PC-9 (cell line): ENCODE measurements at regions not wholly inside any gene's neighbourhood (a gene's known extent, or its start where the extent isn't known, plus 50 kb on each side); places are given as distances from the start of the nearest gene placed in this dataset.

Experiments
- BruUV-seq: library from RNA; stranded (reverse); fragments of 400-500 nt; replicated peaks from 2 replicates; lab custom pipeline; 2021; lab: Mats Ljungman, UMichigan
- CTCF ChIA-PET: fragments of 300-600 bp; sonication (Branson Sonifier 250); formaldehyde crosslinking; loops from one replicate; lab custom pipeline; 2022; ENCODE audit warnings: antibody characterized with exemption; lab: Charles Lee
- POLR2A ChIA-PET: fragments of 300-600 bp; sonication (Branson Sonifier 250); formaldehyde crosslinking; loops from one replicate; lab custom pipeline; 2022; ENCODE audit warnings: antibody characterized with exemption; ENCODE audit not compliant: unreplicated experiment; lab: Charles Lee
- DNase-seq, 2 experiments: peaks; one replicate each; pipeline versions ENCODE4 v3.0.0 to v3.0.0-alpha.2; 2015 to 2022; ENCODE audit warnings: mixed read lengths in 1 of 2
- H2AFZ ChIP-seq: fragments of 200-600 bp; sonication (generic); 2 replicates; pipeline ENCODE4 v1.8.1; 2017; ENCODE audit warnings: antibody characterized with exemption
- H3F3A ChIP-seq: fragments of 200-600 bp; sonication (generic); 2 replicates; pipeline ENCODE4 v1.8.1; 2017; ENCODE audit warnings: antibody characterized with exemption, mild to moderate bottlenecking, low read depth; ENCODE audit not compliant: insufficient read depth
- H3K27ac ChIP-seq: fragments of 200-600 bp; sonication (generic); 2 replicates; pipeline ENCODE4 v1.6.1; 2016; ENCODE audit warnings: mixed run types
- H3K27me3 ChIP-seq: fragments of 200-600 bp; sonication (generic); 2 replicates; pipeline ENCODE4 v1.6.1; 2016; ENCODE audit warnings: low read depth, mixed run types; ENCODE audit not compliant: insufficient read depth
- H3K36me3 ChIP-seq: fragments of 200-600 bp; sonication (generic); 2 replicates; pipeline ENCODE4 v1.6.1; 2016; ENCODE audit warnings: low read depth, mixed run types
- H3K4me1 ChIP-seq: fragments of 200-600 bp; sonication (generic); replicated peaks from 2 replicates; pipeline ENCODE4 v1.6.1; 2016; ENCODE audit warnings: mixed run types; ENCODE audit not compliant: insufficient read depth
- H3K4me2 ChIP-seq: fragments of 200-600 bp; sonication (generic); 2 replicates; pipeline ENCODE4 v1.6.1; 2017; ENCODE audit warnings: mixed run types
- H3K4me3 ChIP-seq: fragments of 200-600 bp; sonication (generic); 2 replicates; pipeline ENCODE4 v1.6.1; 2016; ENCODE audit warnings: mixed run types
- H3K79me2 ChIP-seq: fragments of 200-600 bp; sonication (generic); 2 replicates; pipeline ENCODE4 v1.6.1; 2017; ENCODE audit warnings: low read depth, mixed run types
- H3K9me2 ChIP-seq: fragments of 200-600 bp; sonication (generic); 2 replicates; pipeline ENCODE4 v1.8.1; 2017; ENCODE audit warnings: mild to moderate bottlenecking; ENCODE audit not compliant: insufficient read depth
- H3K9me3 ChIP-seq: fragments of 200-600 bp; sonication (generic); 2 replicates; pipeline ENCODE4 v1.8.1; 2016; ENCODE audit warnings: low read depth; ENCODE audit not compliant: insufficient read depth
- H4K20me1 ChIP-seq: fragments of 200-600 bp; sonication (generic); 2 replicates; pipeline ENCODE4 v1.8.1; 2017; ENCODE audit not compliant: insufficient read depth
- EZH2 ChIP-seq: fragments of 200-600 bp; sonication (generic); IDR thresholded peaks from 2 replicates; pipeline ENCODE4 v1.8.0; 2017; ENCODE audit warnings: antibody characterized with exemption, low read depth
- intact Hi-C: fragments of 100-400 bp; cut with micrococcal nuclease; formaldehyde crosslinking; loops from one replicate; pipeline ENCODE4 v1.10.0; 2022; ENCODE audit not compliant: unreplicated experiment
- TF ChIP-seq, protein P1 (sequence below): fragments of 200-600 bp; sonication (generic); conservative IDR thresholded peaks from 2 replicates; pipeline ENCODE4 v1.6.1; 2017; ENCODE audit warnings: mixed run types, antibody characterized with exemption, mild to moderate bottlenecking, moderate library complexity

DNA sequence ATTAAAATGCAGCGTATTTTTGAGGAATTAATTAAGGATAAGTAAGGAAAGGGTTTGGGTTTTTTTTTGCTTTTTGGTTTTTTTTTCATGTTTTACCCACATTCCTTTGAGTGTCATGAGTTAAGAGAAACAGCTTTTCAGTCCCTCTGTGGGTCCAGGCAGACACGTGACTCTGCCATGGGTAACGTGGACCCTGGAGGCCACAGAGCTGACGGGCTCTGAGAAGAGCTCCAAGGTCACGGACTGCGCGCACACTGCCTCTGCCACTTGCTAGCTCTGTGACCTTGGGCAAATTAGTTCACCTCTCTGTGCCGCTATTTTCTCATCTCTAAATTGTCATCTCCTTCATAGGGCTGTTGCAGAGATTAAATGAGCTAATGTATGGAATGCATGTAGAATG, 588.2 kb upstream of the CDH11 start:
- TF ChIP-seq EZH2 = no peak
- TF ChIP-seq, protein P1, sequence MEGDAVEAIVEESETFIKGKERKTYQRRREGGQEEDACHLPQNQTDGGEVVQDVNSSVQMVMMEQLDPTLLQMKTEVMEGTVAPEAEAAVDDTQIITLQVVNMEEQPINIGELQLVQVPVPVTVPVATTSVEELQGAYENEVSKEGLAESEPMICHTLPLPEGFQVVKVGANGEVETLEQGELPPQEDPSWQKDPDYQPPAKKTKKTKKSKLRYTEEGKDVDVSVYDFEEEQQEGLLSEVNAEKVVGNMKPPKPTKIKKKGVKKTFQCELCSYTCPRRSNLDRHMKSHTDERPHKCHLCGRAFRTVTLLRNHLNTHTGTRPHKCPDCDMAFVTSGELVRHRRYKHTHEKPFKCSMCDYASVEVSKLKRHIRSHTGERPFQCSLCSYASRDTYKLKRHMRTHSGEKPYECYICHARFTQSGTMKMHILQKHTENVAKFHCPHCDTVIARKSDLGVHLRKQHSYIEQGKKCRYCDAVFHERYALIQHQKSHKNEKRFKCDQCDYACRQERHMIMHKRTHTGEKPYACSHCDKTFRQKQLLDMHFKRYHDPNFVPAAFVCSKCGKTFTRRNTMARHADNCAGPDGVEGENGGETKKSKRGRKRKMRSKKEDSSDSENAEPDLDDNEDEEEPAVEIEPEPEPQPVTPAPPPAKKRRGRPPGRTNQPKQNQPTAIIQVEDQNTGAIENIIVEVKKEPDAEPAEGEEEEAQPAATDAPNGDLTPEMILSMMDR = no peak
- no TSS peak for BruUV-seq
- Histone ChIP-seq H3K9me3 (no peaks in the 10 kb centered on the region), H3F3A (no peaks in the 10 kb centered on the region), H3K4me3 (no peak overlapping the region), H3K27ac (no peak overlapping the region), H3K36me3 (no peaks in the 10 kb centered on the region), H4K20me1 (no peaks in the 10 kb centered on the region), H3K79me2 (no peaks in the 10 kb centered on the region), H3K4me1 (no peaks in the 10 kb centered on the region), H3K27me3 (peaks cover 31% of the 10 kb centered on the region), H2AFZ (no peak overlapping the region), H3K4me2 (no peak overlapping the region), H3K9me2 (no peaks in the 10 kb centered on the region)
- intact Hi-C loops = no loop called here
- ChIA-PET CTCF (no interaction called here), POLR2A (no interaction called here)
- DNase-seq = no peak

DNA sequence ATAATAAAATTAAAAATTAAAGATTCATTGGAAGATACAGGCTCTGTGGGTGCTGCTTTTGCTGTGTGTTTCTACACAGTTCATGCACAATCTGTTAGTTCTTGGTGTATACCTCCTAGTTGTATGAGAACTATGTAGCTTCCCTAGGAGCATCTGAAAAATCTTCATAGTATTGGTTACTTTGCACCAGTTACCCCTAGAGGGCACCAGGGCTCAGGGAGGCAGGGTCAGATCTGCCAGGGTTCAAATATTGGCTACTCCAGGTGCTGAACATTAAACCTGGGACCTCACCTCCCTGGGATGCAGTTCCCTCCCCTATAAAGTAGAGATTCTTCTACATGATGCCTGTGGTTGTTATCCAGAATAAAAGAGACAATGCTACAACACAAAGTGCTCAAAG, 583.0 kb upstream of the CDH11 start:
- Histone ChIP-seq H3K79me2 (no peaks in the 10 kb centered on the region), H4K20me1 (no peaks in the 10 kb centered on the region), H3K4me3 (no peak overlapping the region), H3K9me2 (no peaks in the 10 kb centered on the region), H3F3A (no peaks in the 10 kb centered on the region), H3K9me3 (no peaks in the 10 kb centered on the region), H2AFZ (no peak overlapping the region), H3K36me3 (no peaks in the 10 kb centered on the region), H3K4me1 (no peaks in the 10 kb centered on the region), H3K27me3 (peaks cover 22% of the 10 kb centered on the region), H3K4me2 (no peak overlapping the region), H3K27ac (no peak overlapping the region)
- CTCF ChIA-PET = no interaction called here
- no peak for TF ChIP-seq EZH2
- TF ChIP-seq, protein P1 = no peak
- DNase-seq = no peak
- BruUV-seq = no TSS peak
- POLR2A ChIA-PET = no interaction called here
- intact Hi-C loops = no loop called here

DNA sequence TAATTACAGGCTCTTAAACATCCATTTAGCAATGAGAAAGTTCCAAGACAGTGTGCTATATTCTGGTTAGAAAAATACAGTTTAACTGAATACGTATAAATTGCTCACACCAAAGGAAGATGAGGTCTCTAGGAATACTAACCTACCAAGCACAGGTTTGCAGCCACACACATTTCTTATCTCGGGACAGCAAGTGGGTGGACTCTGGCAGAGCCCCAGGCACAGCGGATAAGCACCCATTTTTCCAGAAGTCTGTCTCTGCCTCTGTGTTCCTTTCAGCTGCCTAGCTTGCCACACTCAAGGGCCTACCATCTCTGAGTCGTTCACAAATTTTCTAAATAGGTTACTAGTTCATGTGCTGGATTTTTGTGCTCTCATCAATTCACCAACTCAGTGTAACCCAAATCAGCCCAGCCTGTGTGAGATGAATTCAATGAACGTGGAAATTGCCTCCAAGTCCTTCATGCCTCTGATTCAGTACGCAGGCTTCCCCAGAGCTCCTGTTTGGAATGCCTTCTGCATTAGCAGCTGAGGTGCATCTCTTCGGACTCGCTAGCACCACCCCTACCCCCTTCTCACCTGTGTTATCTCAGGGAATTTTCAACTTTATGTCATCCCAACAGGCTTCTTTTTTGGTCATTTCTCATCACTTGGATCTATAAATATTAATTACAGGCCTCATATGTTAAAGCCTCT, 581.0 kb upstream of the CDH11 start:
- no peak overlapping the region for H3K4me2 ChIP-seq
- no peaks in the 10 kb centered on the region for H3K36me3 ChIP-seq
- H3K27me3 ChIP-seq = peaks cover 33% of the 10 kb centered on the region
- ChIA-PET CTCF (no interaction called here), POLR2A (no interaction called here)
- BruUV-seq = no TSS peak
- no peak overlapping the region for H3K27ac ChIP-seq
- no peak for DNase-seq
- H3K4me3 ChIP-seq = no peak overlapping the region
- H4K20me1 ChIP-seq = no peaks in the 10 kb centered on the region
- no peaks in the 10 kb centered on the region for H3K9me2 ChIP-seq
- intact Hi-C loops = no loop called here
- H3K4me1 ChIP-seq = no peaks in the 10 kb centered on the region
- no peaks in the 10 kb centered on the region for H3K9me3 ChIP-seq
- no peaks in the 10 kb centered on the region for H3F3A ChIP-seq
- H3K79me2 ChIP-seq = no peaks in the 10 kb centered on the region
- H2AFZ ChIP-seq = no peak overlapping the region
- TF ChIP-seq, protein P1 = no peak
- TF ChIP-seq EZH2 = no peak
